ENCODE measurements at regions not wholly inside any gene's neighbourhood (a gene's known extent, or its start where the extent isn't known, plus 50 kb on each side); places are given as distances from the start of the nearest gene placed in this dataset.
A peak's percentile ranks its signal among the peaks of the same experiment; 100 is the strongest.
"Not testable (repeated sequence)": the region's sequence is repeated elsewhere in the genome, so short reads cannot be mapped to it uniquely, and the experiment has no call there.

GRCh38 chr6:119686240-119686639 lies 336.7 kb upstream of the MAN1A1 start:
- DNase-seq = no peak

DNA sequence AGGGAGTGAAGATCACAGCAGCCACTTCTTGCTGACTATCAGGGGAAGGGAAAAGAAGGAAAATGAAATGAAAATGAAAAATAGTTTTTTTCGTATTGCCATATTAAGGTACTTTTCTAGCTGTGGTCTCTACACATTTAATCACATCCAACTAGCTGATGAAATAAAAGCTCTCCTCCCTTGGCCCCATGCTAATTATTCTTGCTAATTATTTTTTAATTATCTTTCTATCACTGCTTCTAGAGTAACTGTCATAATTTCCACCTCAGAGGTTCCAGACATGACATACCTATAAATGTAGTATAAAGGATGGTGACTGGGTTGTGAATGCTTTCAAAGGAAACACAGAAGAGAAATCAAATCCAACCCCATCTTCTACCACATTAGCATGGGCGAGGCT lies 334.1 kb upstream of the MAN1A1 start:
- no peak for DNase-seq

DNA sequence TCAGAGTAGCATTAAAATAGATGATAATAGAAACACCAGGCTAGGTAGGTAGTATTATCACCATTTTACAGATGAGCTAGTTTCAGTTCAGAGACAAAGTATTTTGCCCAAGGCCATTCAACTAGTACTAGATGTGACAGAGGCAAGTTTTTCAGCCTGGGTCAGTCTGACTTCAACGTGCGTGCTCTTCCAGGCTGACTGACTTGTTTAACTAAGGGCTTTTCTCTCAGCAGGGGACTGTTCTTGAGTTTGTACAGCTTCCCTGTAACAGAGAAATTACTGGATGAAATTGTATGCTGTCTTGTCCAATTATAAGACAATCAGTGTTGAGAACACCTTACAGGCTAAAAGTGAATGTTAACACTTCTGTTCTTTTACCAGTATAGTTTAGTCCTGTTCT lies 333.5 kb upstream of the MAN1A1 start:
- peak; percentile 32 for DNase-seq

GRCh38 chr6:119678961-119679360 lies 329.4 kb upstream of the MAN1A1 start:
- no peak for DNase-seq

GRCh38 chr6:119677384-119677783 lies 327.8 kb upstream of the MAN1A1 start:
- DNase-seq = no peak

- DNase-seq = no peak
Observed at GRCh38 chr6:119676961-119677360, 327.4 kb upstream of the MAN1A1 start.

DNA sequence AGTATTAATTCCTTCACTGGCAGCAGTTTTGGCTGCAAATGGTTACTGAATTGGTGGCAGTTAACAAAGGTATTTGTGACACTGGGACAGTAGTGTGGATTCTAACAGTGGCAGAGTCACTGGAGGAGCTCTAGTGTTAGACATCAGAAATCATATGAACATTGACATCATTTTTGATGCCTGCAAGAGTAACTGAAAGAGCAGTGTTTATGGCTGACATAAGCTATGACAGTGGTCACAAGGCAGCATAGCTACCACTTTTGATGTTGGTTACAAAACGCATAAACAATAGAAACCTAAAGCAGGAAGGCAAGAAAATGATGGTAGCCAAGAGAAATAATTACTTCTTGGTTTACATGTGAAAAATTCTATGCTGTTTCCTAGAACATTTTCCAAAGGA lies 326.7 kb upstream of the MAN1A1 start:
- no peak for DNase-seq

GRCh38 chr6:119673741-119674140 lies 324.2 kb upstream of the MAN1A1 start:
- DNase-seq = no peak

DNA sequence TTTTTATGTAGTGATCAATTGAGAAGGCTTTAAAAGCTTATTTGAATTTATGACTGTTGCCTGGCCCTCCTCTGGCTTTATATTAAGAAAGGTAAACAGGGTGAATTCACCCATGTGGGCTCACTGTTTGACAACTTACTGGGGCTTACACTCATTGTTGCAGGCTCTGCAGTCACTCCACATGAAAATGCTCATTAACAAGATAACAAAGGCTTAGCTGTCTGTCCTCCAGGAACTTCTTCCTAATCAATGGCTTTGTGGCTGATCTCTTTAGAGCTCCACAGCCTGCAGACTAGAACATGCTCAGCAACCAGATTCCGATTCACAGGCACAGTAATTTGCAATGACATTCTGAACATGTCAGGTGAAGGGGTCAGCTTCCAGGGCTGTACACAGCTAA lies 323.2 kb upstream of the MAN1A1 start:
- no peak for DNase-seq

DNA sequence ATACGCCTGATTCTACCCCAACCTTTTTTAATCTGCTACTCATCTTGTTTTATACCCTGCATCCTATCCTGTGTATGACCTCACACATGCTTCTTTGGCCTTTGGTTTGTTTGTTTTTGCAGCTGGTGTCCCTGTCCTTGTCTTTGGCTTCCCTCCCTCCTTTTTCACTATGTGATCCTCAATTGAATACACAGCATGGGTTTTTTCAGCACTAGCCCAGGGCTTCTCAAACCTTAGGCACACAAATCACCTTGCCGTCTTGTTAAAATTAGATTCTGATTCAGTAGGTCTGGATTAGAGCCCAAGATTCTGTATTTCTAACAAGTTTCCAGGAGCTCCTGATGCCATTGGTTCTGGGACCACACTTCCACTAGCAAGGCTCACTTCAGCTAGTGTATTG lies 321.5 kb upstream of the MAN1A1 start:
- DNase-seq = no peak

DNA sequence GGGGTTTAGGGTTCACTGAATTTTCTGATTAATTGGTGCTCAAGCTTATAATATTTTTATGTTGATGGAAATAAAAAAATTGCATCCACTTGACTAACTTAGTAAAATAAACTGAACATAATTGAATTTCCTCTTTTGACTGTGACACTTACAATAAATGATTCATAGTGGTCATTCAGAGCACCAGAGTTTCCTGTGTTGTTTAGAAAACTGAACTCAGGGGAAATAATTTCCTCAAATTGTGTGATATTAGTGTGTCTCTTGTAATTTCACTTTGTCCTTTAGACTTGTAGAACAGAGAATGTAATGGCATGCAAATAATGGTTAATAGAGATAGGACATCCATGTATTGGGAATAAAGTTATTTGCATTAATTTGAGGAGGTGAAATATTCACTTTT lies 319.7 kb upstream of the MAN1A1 start:
- DNase-seq = no peak

DNA sequence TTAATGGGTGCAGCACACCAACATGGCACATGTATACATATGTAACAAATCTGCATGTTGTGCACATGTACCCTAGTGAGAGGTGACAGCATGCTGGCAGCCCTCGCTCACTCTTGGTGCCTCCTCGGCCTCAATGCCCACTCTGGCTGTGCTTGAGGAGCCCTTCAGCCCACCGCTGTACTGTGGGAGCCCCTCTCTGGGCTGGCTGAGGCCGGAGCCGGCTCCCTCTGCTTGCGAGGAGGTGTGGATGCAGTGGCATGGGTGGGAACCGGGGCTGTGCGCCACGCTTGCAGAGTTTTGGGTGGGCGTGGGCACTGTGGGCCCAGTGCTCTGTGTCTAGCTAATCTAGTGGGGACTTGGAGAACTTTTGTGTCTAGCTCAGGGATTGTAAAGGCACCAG lies 315.9 kb upstream of the MAN1A1 start:
- not testable (repeated sequence) for DNase-seq

DNA sequence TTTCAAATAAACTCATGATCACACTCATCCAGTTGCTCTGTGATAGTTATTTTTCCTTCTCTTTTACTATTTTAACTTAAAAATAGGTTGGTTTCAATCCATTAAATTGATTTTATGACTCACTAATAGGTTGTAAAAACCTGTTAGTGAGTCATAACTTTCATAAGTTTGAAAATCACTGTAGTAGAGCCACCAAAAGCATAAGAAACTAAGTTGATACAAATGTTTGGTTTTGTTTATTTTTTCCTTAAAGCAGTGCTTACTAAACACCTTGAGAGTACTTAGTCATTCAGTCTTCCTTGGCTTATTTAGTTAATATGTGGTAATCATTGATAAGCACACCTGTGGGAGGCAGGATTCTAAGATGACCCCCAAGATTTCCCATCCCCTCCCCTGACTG lies 312.1 kb upstream of the MAN1A1 start:
- DNase-seq = no peak

- DNase-seq = no peak
Observed at GRCh38 chr6:119661078-119661477, 311.5 kb upstream of the MAN1A1 start.

DNA sequence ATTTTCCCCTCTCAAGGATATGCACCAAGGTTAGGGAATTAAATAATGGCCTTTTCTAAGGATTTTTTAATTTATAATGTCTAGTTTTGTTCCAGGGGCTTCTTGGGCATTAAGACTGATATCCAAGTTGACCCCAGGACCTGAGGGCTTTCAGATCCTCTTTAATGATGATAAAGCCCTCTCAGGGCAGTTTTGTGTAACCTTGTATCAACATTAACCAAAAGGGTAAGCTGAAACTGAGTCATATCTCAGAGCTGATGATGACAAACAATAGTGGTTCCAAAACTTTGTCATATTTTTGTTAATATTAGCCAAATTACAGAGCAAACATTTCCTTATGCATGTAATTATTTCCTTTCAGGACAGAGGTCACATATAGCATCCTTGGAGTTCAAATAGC lies 309.4 kb upstream of the MAN1A1 start:
- DNase-seq = no peak

- DNase-seq = no peak
Observed at GRCh38 chr6:119655124-119655523, 305.6 kb upstream of the MAN1A1 start.

- no peak for DNase-seq
Observed at GRCh38 chr6:119653329-119653728, 303.8 kb upstream of the MAN1A1 start.

GRCh38 chr6:119649531-119649930 lies 300.0 kb upstream of the MAN1A1 start:
- no peak for DNase-seq

- no peak for DNase-seq
Observed at GRCh38 chr6:119647309-119647708, 297.7 kb upstream of the MAN1A1 start.

GRCh38 chr6:119643876-119644275 lies 294.3 kb upstream of the MAN1A1 start:
- no peak for DNase-seq

- no peak for DNase-seq
Observed at GRCh38 chr6:119637768-119638167, 288.2 kb upstream of the MAN1A1 start.

GRCh38 chr6:119636060-119636459 lies 286.5 kb upstream of the MAN1A1 start:
- DNase-seq = no peak

- DNase-seq = no peak
Observed at GRCh38 chr6:119633461-119633860, 283.9 kb upstream of the MAN1A1 start.

GRCh38 chr6:119630561-119631192 lies 281.1 kb upstream of the MAN1A1 start:
- DNase-seq = no peak

- no peak for DNase-seq
Observed at GRCh38 chr6:119628691-119629594, 279.4 kb upstream of the MAN1A1 start.

Data from NCI-H510A (cell line).